OCI-LY1 (cell line): ENCODE measurements at regions not wholly inside any gene's neighbourhood (a gene's known extent, or its start where the extent isn't known, plus 50 kb on each side); places are given as distances from the start of the nearest gene placed in this dataset.

Experiments used
- H2AFZ ChIP-seq: fragments of 200-600 bp; sonication (generic), shearing (Covaris generic); 2 replicates; pipeline ENCODE4 v1.6.0; 2014; ENCODE audit warnings: antibody characterized with exemption, mild to moderate bottlenecking, low read length
- H3F3A ChIP-seq: fragments of 200-600 bp; sonication (generic), shearing (Covaris generic); 2 replicates; pipeline ENCODE4 v1.6.0; 2014; ENCODE audit warnings: mild to moderate bottlenecking, antibody characterized with exemption, low read length, moderate library complexity; ENCODE audit not compliant: insufficient read depth
- H3K27ac ChIP-seq: fragments of 200-600 bp; sonication (generic); 2 replicates; pipeline ENCODE4 v1.5.1; 2014; ENCODE audit warnings: low read length, mixed run types, mild to moderate bottlenecking, low read depth; ENCODE audit not compliant: poor library complexity, severe bottlenecking
- H3K27me3 ChIP-seq: fragments of 200-600 bp; sonication (generic); 2 replicates; pipeline ENCODE4 v1.6.0; 2014; ENCODE audit warnings: antibody characterized with exemption, mild to moderate bottlenecking, low read length, moderate library complexity; ENCODE audit not compliant: insufficient read depth
- H3K36me3 ChIP-seq: fragments of 200-600 bp; sonication (generic); 2 replicates; pipeline ENCODE4 v1.6.1; 2014; ENCODE audit warnings: mild to moderate bottlenecking, antibody characterized with exemption, low read length, moderate library complexity, mixed read lengths; ENCODE audit not compliant: insufficient read depth
- H3K4me1 ChIP-seq: fragments of 200-600 bp; sonication (generic); 2 replicates; pipeline ENCODE4 v1.5.1; 2014; ENCODE audit warnings: mild to moderate bottlenecking, low read length, moderate library complexity; ENCODE audit not compliant: insufficient read depth, severe bottlenecking
- H3K4me2 ChIP-seq: fragments of 200-600 bp; sonication (generic), shearing (Covaris generic); 2 replicates; pipeline ENCODE4 v1.6.1; 2014; ENCODE audit warnings: low read length
- H3K4me3 ChIP-seq: fragments of 200-600 bp; sonication (generic); 2 replicates; pipeline ENCODE4 v1.5.1; 2014; ENCODE audit warnings: low read length, low read depth, mild to moderate bottlenecking, mixed read lengths; ENCODE audit not compliant: poor library complexity, severe bottlenecking
- H3K79me2 ChIP-seq: fragments of 200-600 bp; shearing (Covaris generic); 2 replicates; pipeline ENCODE4 v1.6.1; 2016; ENCODE audit warnings: mixed run types, low read length, mixed read lengths; ENCODE audit not compliant: insufficient read depth
- H3K9ac ChIP-seq: fragments of 200-600 bp; sonication (generic), shearing (Covaris generic); 2 replicates; pipeline ENCODE4 v1.6.1; 2014; ENCODE audit warnings: mild to moderate bottlenecking, low read length, mixed read lengths
- H3K9me2 ChIP-seq: fragments of 200-600 bp; sonication (generic), shearing (Covaris generic); 2 replicates; pipeline ENCODE4 v1.6.1; 2014; ENCODE audit warnings: low read depth, mild to moderate bottlenecking, low read length, mixed read lengths
- H3K9me3 ChIP-seq: fragments of 200-600 bp; shearing (Covaris generic); 2 replicates; pipeline ENCODE4 v1.6.1; 2014; ENCODE audit warnings: low read length, mixed read lengths
- H4K20me1 ChIP-seq: fragments of 200-600 bp; sonication (generic), shearing (Covaris generic); 2 replicates; pipeline ENCODE4 v1.6.0; 2016; ENCODE audit warnings: mild to moderate bottlenecking, low read length; ENCODE audit not compliant: insufficient read depth
- EZH2 ChIP-seq: fragments of 200-600 bp; sonication (generic), shearing (Covaris generic); IDR thresholded peaks from 2 replicates; pipeline ENCODE4 v1.8.0; 2017; ENCODE audit warnings: borderline replicate concordance, mixed run types, mild to moderate bottlenecking, antibody characterized with exemption, low read length, moderate library complexity, mixed read lengths
- TF ChIP-seq, protein P1 (sequence below): fragments of 200-600 bp; sonication (generic), shearing (Covaris generic); IDR thresholded peaks from 2 replicates; pipeline ENCODE4 v1.5.1; 2017; ENCODE audit warnings: mild to moderate bottlenecking, antibody characterized with exemption, low read length, moderate library complexity, mixed read lengths

- Histone ChIP-seq H3K9me2 (no peaks in the 10 kb centered on the region), H3K4me1 (no peaks in the 10 kb centered on the region), H3K27me3 (no peaks in the 10 kb centered on the region), H3K9me3 (no peaks in the 10 kb centered on the region), H4K20me1 (no peaks in the 10 kb centered on the region), H2AFZ (no peak overlapping the region), H3K79me2 (no peaks in the 10 kb centered on the region), H3K9ac (no peak overlapping the region), H3K4me2 (no peak overlapping the region), H3K36me3 (no peaks in the 10 kb centered on the region), H3K4me3 (no peak overlapping the region), H3F3A (no peaks in the 10 kb centered on the region), H3K27ac (no peak overlapping the region)
- TF ChIP-seq EZH2 = no peak
- TF ChIP-seq, protein P1, sequence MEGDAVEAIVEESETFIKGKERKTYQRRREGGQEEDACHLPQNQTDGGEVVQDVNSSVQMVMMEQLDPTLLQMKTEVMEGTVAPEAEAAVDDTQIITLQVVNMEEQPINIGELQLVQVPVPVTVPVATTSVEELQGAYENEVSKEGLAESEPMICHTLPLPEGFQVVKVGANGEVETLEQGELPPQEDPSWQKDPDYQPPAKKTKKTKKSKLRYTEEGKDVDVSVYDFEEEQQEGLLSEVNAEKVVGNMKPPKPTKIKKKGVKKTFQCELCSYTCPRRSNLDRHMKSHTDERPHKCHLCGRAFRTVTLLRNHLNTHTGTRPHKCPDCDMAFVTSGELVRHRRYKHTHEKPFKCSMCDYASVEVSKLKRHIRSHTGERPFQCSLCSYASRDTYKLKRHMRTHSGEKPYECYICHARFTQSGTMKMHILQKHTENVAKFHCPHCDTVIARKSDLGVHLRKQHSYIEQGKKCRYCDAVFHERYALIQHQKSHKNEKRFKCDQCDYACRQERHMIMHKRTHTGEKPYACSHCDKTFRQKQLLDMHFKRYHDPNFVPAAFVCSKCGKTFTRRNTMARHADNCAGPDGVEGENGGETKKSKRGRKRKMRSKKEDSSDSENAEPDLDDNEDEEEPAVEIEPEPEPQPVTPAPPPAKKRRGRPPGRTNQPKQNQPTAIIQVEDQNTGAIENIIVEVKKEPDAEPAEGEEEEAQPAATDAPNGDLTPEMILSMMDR = no peak
Observed at GRCh38 chr16:27649021-27649420, 99.1 kb downstream of the KATNIP start.

DNA sequence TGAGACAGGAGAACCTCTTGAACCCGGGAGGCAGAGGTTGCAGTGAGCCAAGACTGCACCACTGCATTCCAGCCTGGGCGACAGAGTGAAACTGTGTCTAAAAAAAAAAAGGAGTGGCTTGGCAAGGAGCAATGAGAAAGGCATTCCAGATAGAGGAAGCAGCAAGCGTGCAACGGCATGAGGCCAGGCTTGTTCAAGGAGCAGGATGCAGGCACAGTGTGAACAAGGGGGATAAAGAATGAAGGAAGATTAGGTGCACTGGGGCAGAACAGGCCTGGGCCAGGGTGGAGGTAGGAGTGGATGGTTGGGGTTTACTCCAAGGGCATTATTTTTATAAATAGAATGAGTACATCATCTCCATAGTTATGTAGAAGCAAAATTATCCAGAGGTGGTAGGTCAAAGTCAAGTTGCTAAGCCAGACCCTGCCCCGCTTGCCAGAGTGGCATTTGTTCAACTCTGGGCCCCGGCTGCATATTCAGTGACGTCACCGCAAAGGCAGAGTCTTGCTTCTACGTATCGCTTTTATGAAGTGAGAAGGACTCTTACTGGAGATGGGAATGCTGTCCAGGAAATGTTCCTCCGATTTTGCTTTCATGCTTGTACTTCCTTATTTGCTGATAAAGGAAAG lies 100.2 kb downstream of the KATNIP start:
- Histone ChIP-seq H3K9me2 (no peaks in the 10 kb centered on the region), H3F3A (no peaks in the 10 kb centered on the region), H2AFZ (no peak overlapping the region), H3K4me1 (no peaks in the 10 kb centered on the region), H3K9me3 (no peaks in the 10 kb centered on the region), H3K79me2 (no peaks in the 10 kb centered on the region), H3K4me3 (no peak overlapping the region), H4K20me1 (no peaks in the 10 kb centered on the region), H3K27me3 (no peaks in the 10 kb centered on the region), H3K9ac (no peak overlapping the region), H3K4me2 (no peak overlapping the region), H3K36me3 (no peaks in the 10 kb centered on the region), H3K27ac (no peak overlapping the region)
- no peak for TF ChIP-seq EZH2
- TF ChIP-seq, protein P1 = no peak

- no peaks in the 10 kb centered on the region for H3K4me1 ChIP-seq
- H3K27ac ChIP-seq = no peak overlapping the region
- H3K9me3 ChIP-seq = no peaks in the 10 kb centered on the region
- H3K36me3 ChIP-seq = no peaks in the 10 kb centered on the region
- no peaks in the 10 kb centered on the region for H3F3A ChIP-seq
- H3K27me3 ChIP-seq = no peaks in the 10 kb centered on the region
- no peak overlapping the region for H3K4me3 ChIP-seq
- no peaks in the 10 kb centered on the region for H4K20me1 ChIP-seq
- H3K79me2 ChIP-seq = no peaks in the 10 kb centered on the region
- no peak overlapping the region for H2AFZ ChIP-seq
- no peak overlapping the region for H3K9ac ChIP-seq
- TF ChIP-seq EZH2 = no peak
- TF ChIP-seq, protein P1 = no peak
- H3K9me2 ChIP-seq = no peaks in the 10 kb centered on the region
- no peak overlapping the region for H3K4me2 ChIP-seq
Observed at GRCh38 chr16:27651301-27651700, 101.4 kb downstream of the KATNIP start.
